CD14-positive monocyte (primary cell): ENCODE measurements at regions not wholly inside any gene's neighbourhood (a gene's known extent, or its start where the extent isn't known, plus 50 kb on each side); places are given as distances from the start of the nearest gene placed in this dataset.

Experiments used
- DNase-seq, 3 donors: peaks; one replicate each; pipeline ENCODE4 v3.0.0-alpha.2; 2011 to 2022
- H2AFZ ChIP-seq: 2 replicates; pipeline ENCODE4 v1.6.0; 2012; ENCODE audit warnings: mild to moderate bottlenecking, low read depth, low read length, inconsistent platforms; ENCODE audit not compliant: insufficient read depth, poor library complexity, severe bottlenecking
- H3K27ac ChIP-seq, 2 donors: 1 replicate in 1 of 2; 2 replicates in 1 of 2; pipeline ENCODE4 v1.5.1; 2012 to 2013; ENCODE audit warnings: low read length in 2 of 2, control low read depth in 1 of 2, inconsistent platforms in 1 of 2, low read depth in 1 of 2, mild to moderate bottlenecking in 1 of 2
- H3K27me3 ChIP-seq, 2 donors: one replicate each; pipeline versions ENCODE4 v1.6.0 to v1.6.1; 2011 to 2013; ENCODE audit warnings: low read length in 2 of 2; ENCODE audit not compliant: control insufficient read depth in 2 of 2, insufficient read depth in 2 of 2
- H3K36me3 ChIP-seq, 2 donors: replicated peaks in 1 of 2; 1 replicate in 1 of 2; 2 replicates in 1 of 2; pipeline versions ENCODE4 v1.5.1 to v1.6.1; 2012 to 2013; ENCODE audit warnings: low read length in 2 of 2, control low read depth in 1 of 2, inconsistent platforms in 1 of 2, mild to moderate bottlenecking in 1 of 2; ENCODE audit not compliant: insufficient read depth in 2 of 2, control insufficient read depth in 1 of 2
- H3K4me1 ChIP-seq, 2 donors: 1 replicate in 1 of 2; 2 replicates in 1 of 2; pipeline versions ENCODE4 v1.5.1 to v1.6.1; 2012 to 2013; ENCODE audit warnings: low read length in 2 of 2, control low read depth in 1 of 2, inconsistent platforms in 1 of 2, mild to moderate bottlenecking in 1 of 2, moderate library complexity in 1 of 2; ENCODE audit not compliant: insufficient read depth in 2 of 2, control insufficient read depth in 1 of 2
- H3K4me2 ChIP-seq: replicated peaks from 2 replicates; pipeline ENCODE3; 2012; ENCODE audit warnings: low read length, moderate library complexity, mild to moderate bottlenecking; ENCODE audit not compliant: poor library complexity, severe bottlenecking; ENCODE audit errors: extremely low read depth
- H3K4me3 ChIP-seq, 3 experiments: fragments of 200-600 bp in 1 of 3; sonication (generic) in 1 of 3; replicated peaks in 1 of 3; 1 replicate in 2 of 3; 2 replicates in 1 of 3; pipeline ENCODE4 v1.5.1; 2011 to 2013; ENCODE audit warnings: low read length in 3 of 3, mild to moderate bottlenecking in 3 of 3, control low read depth in 2 of 3, low read depth in 2 of 3, inconsistent platforms in 1 of 3, moderate library complexity in 1 of 3
- H3K79me2 ChIP-seq: 2 replicates; pipeline ENCODE4 v1.6.0; 2012; ENCODE audit warnings: mild to moderate bottlenecking, control low read depth, inconsistent platforms, low read length, moderate library complexity; ENCODE audit not compliant: insufficient read depth
- H3K9ac ChIP-seq: 2 replicates; pipeline ENCODE4 v1.6.0; 2017; ENCODE audit warnings: low read length, mild to moderate bottlenecking; ENCODE audit not compliant: insufficient read depth, poor library complexity, severe bottlenecking
- H3K9me3 ChIP-seq, 2 donors: replicated peaks in 1 of 2; 1 replicate in 1 of 2; 2 replicates in 1 of 2; pipeline versions ENCODE4 v1.5.1 to v1.6.1; 2012 to 2013; ENCODE audit warnings: low read length in 2 of 2, control low read depth in 1 of 2; ENCODE audit not compliant: control insufficient read depth in 1 of 2, insufficient read depth in 1 of 2
- H4K20me1 ChIP-seq: 2 replicates; pipeline ENCODE4 v1.6.0; 2012; ENCODE audit warnings: mild to moderate bottlenecking, low read length, control low read depth, moderate library complexity; ENCODE audit not compliant: insufficient read depth
- H3K27ac Mint-ChIP-seq, 7 donors: one replicate each; pipeline ENCODE4 v1.8.0; 2020; ENCODE audit warnings: mild to moderate bottlenecking in 7 of 7, mixed read lengths in 7 of 7, moderate library complexity in 6 of 7, inconsistent platforms in 2 of 7
- H3K27me3 Mint-ChIP-seq, 3 donors: one replicate each; pipeline ENCODE4 v1.8.0; 2021 to 2022; ENCODE audit warnings: low read depth in 3 of 3, mild to moderate bottlenecking in 3 of 3, mixed read lengths in 3 of 3, moderate library complexity in 3 of 3, inconsistent platforms in 1 of 3
- H3K36me3 Mint-ChIP-seq, 2 donors: one replicate each; pipeline ENCODE4 v1.8.0; 2020; ENCODE audit warnings: mixed read lengths in 2 of 2, inconsistent platforms in 1 of 2, mild to moderate bottlenecking in 1 of 2
- H3K4me1 Mint-ChIP-seq: one replicate; pipeline ENCODE4 v1.8.0; 2020; ENCODE audit warnings: mild to moderate bottlenecking, mixed read lengths
- H3K4me3 Mint-ChIP-seq, 2 donors: one replicate each; pipeline ENCODE4 v1.8.0; 2020; ENCODE audit warnings: mild to moderate bottlenecking in 2 of 2, mixed read lengths in 2 of 2, moderate library complexity in 1 of 2
- H3K9me3 Mint-ChIP-seq, 7 donors: one replicate each; pipeline ENCODE4 v1.8.0; 2020 to 2022; ENCODE audit warnings: mixed read lengths in 7 of 7, mild to moderate bottlenecking in 6 of 7, moderate library complexity in 6 of 7, inconsistent platforms in 2 of 7
- CTCF ChIP-seq: fragments of 200-600 bp; IDR thresholded peaks from one replicate; pipeline ENCODE4 v1.8.0; 2022; ENCODE audit warnings: antibody characterized with exemption, mild to moderate bottlenecking
- WGBS: methylation state at CpG from one replicate; pipeline ENCODE4 v1.1.5; 2013; ENCODE audit warnings: missing lambda C conversion rate; ENCODE audit not compliant: insufficient coverage; 5-methylcytosine and 5-hydroxymethylcytosine counted together
- intact Hi-C, 2 donors: fragments of 100-400 bp; cut with micrococcal nuclease; formaldehyde crosslinking; loops; one replicate each; pipeline versions ENCODE4 v1.15.0 to v1.15.1; 2023

GRCh38 chr11:127622686-127623085, 622.1 kb upstream of the KIRREL3 start:
- H4K20me1 ChIP-seq, result no peaks in the 10 kb centered on the region
- no peaks in the 10 kb centered on the region for H3K36me3 ChIP-seq
- H3K79me2 ChIP-seq, result no peaks in the 10 kb centered on the region
- no peak overlapping the region for H2AFZ ChIP-seq
- no peaks in the 10 kb centered on the region for H3K9me3 ChIP-seq
- no peaks in the 10 kb centered on the region for H3K27me3 ChIP-seq
- TF ChIP-seq CTCF, result no peak
- no peak overlapping the region for H3K4me2 ChIP-seq
- no peak overlapping the region for H3K27ac ChIP-seq
- no peak overlapping the region for H3K27ac Mint-ChIP-seq
- no peak for DNase-seq
- no peaks in the 10 kb centered on the region for H3K27me3 Mint-ChIP-seq
- H3K4me1 ChIP-seq, result no peaks in the 10 kb centered on the region
- H3K4me1 Mint-ChIP-seq, result peaks cover 4% of the 10 kb centered on the region
- H3K36me3 Mint-ChIP-seq, result no peaks in the 10 kb centered on the region
- H3K9ac ChIP-seq, result no peak overlapping the region
- no peak overlapping the region for H3K4me3 Mint-ChIP-seq
- intact Hi-C loops, result no loop called here
- H3K9me3 Mint-ChIP-seq, result peaks cover 0 to 4% (median 0%) of the 10 kb centered on the region in 7 donors
- H3K4me3 ChIP-seq, result no peak overlapping the region

GRCh38 chr11:127620671-127621070, 620.1 kb upstream of the KIRREL3 start:
- H2AFZ ChIP-seq, result no peak overlapping the region
- H3K27me3 Mint-ChIP-seq, result no peaks in the 10 kb centered on the region
- no peak overlapping the region for H3K4me2 ChIP-seq
- H3K27ac Mint-ChIP-seq, result no peak overlapping the region
- intact Hi-C loops, result no loop called here
- no peaks in the 10 kb centered on the region for H4K20me1 ChIP-seq
- no peaks in the 10 kb centered on the region for H3K4me1 ChIP-seq
- DNase-seq, result no peak
- H3K36me3 ChIP-seq, result no peaks in the 10 kb centered on the region
- H3K27me3 ChIP-seq, result no peaks in the 10 kb centered on the region
- H3K9ac ChIP-seq, result no peak overlapping the region
- TF ChIP-seq CTCF, result no peak
- H3K27ac ChIP-seq, result no peak overlapping the region
- H3K4me3 ChIP-seq, result no peak overlapping the region
- H3K36me3 Mint-ChIP-seq, result no peaks in the 10 kb centered on the region
- peaks cover 4% of the 10 kb centered on the region for H3K4me1 Mint-ChIP-seq
- 80% methylated on average over 1 of the region's 4 CpGs for WGBS
- H3K9me3 Mint-ChIP-seq, result peaks cover 0 to 2% (median 0%) of the 10 kb centered on the region in 7 donors
- H3K79me2 ChIP-seq, result no peaks in the 10 kb centered on the region
- no peak overlapping the region for H3K4me3 Mint-ChIP-seq
- H3K9me3 ChIP-seq, result no peaks in the 10 kb centered on the region
